ENCODE measurements at regions not wholly inside any gene's neighbourhood (a gene's known extent, or its start where the extent isn't known, plus 50 kb on each side); places are given as distances from the start of the nearest gene placed in this dataset.

- TF ChIP-seq POLR2A (IDR thresholded peaks at IDR 0.05; ENCODE audit: low read depth, low read length) (no peak), POLR2AphosphoS5 (IDR thresholded peaks at IDR 0.05; ENCODE audit: low read depth, low read length) (no peak)
Measured at GRCh38 chr15:37751401-37751800, 183.0 kb upstream of the TMCO5A start.
